Colonic mucosa (tissue), 4 donors: ENCODE measurements at regions not wholly inside any gene's neighbourhood (a gene's known extent, or its start where the extent isn't known, plus 50 kb on each side); places are given as distances from the start of the nearest gene placed in this dataset.

Experiments used
- DNase-seq: peaks from one replicate; pipeline ENCODE4 v3.0.0-alpha.2; 2020
- H3K27ac ChIP-seq: fragments of 200-600 bp; one replicate; pipeline ENCODE4 v1.8.0; 2021
- H3K27me3 ChIP-seq: fragments of 200-600 bp; one replicate; pipeline ENCODE4 v1.8.0; 2021
- H3K36me3 ChIP-seq: fragments of 200-600 bp; one replicate; pipeline ENCODE4 v1.8.0; 2021
- H3K4me1 ChIP-seq: fragments of 200-600 bp; one replicate; pipeline ENCODE4 v1.8.0; 2021; ENCODE audit warnings: mild to moderate bottlenecking
- H3K4me3 ChIP-seq: fragments of 200-600 bp; one replicate; pipeline ENCODE4 v1.8.0; 2021
- H3K9ac ChIP-seq, 2 donors: one replicate each; pipeline ENCODE4 v1.7.0; 2013; ENCODE audit warnings: control low read depth in 2 of 2, low read depth in 2 of 2, low read length in 2 of 2
- H3K9me3 ChIP-seq: fragments of 200-600 bp; one replicate; pipeline ENCODE4 v1.8.0; 2021
- CTCF ChIP-seq: fragments of 200-600 bp; IDR thresholded peaks from one replicate; pipeline ENCODE4 v1.8.0; 2022; ENCODE audit warnings: antibody characterized with exemption, mild to moderate bottlenecking
- intact Hi-C: fragments of 100-400 bp; cut with DNase I; formaldehyde crosslinking; loops from one replicate; pipeline ENCODE4 v1.14.1; 2022
- donor health status: healthy.
- donor health status: DM: no; HTN: no; CAD: no.
- donor health status: DM: no; HTN: no; CAD: no.

GRCh38 chr4:104138116-104138515 lies 356.6 kb downstream of the CXXC4 start:
- H3K36me3 ChIP-seq: no peaks in the 10 kb centered on the region
- H3K4me1 ChIP-seq: no peaks in the 10 kb centered on the region
- intact Hi-C loops: no loop called here
- no peak overlapping the region for H3K9ac ChIP-seq
- no peak for TF ChIP-seq CTCF
- no peak for DNase-seq
- H3K27me3 ChIP-seq: no peaks in the 10 kb centered on the region
- no peaks in the 10 kb centered on the region for H3K9me3 ChIP-seq
- H3K27ac ChIP-seq: no peak overlapping the region
- H3K4me3 ChIP-seq: no peak overlapping the region

- Histone ChIP-seq H3K9ac (no peak overlapping the region), H3K9me3 (no peaks in the 10 kb centered on the region), H3K27ac (no peak overlapping the region), H3K4me1 (no peaks in the 10 kb centered on the region), H3K27me3 (no peaks in the 10 kb centered on the region), H3K36me3 (no peaks in the 10 kb centered on the region), H3K4me3 (no peak overlapping the region)
- intact Hi-C loops: no loop called here
- no peak for TF ChIP-seq CTCF
- no peak for DNase-seq
Measured at GRCh38 chr4:104129243-104129642, 365.5 kb downstream of the CXXC4 start.

GRCh38 chr4:104128850-104129213 lies 365.9 kb downstream of the CXXC4 start:
- Histone ChIP-seq H3K9ac (no peak overlapping the region), H3K4me1 (no peaks in the 10 kb centered on the region), H3K4me3 (no peak overlapping the region), H3K27me3 (no peaks in the 10 kb centered on the region), H3K27ac (no peak overlapping the region), H3K9me3 (no peaks in the 10 kb centered on the region), H3K36me3 (no peaks in the 10 kb centered on the region)
- TF ChIP-seq CTCF: no peak
- DNase-seq: no peak
- intact Hi-C loops: no loop called here

- Histone ChIP-seq H3K36me3 (no peaks in the 10 kb centered on the region), H3K27me3 (no peaks in the 10 kb centered on the region), H3K9ac (no peak overlapping the region), H3K9me3 (no peaks in the 10 kb centered on the region), H3K27ac (peak overlapping the region; percentile 25), H3K4me3 (no peak overlapping the region), H3K4me1 (no peaks in the 10 kb centered on the region)
- TF ChIP-seq CTCF: no peak
- DNase-seq: no peak
- intact Hi-C loops: no loop called here
Measured at GRCh38 chr4:104128031-104128849, 366.5 kb downstream of the CXXC4 start.

GRCh38 chr4:104123021-104123420 lies 371.7 kb downstream of the CXXC4 start:
- Histone ChIP-seq H3K27ac (no peak overlapping the region), H3K27me3 (no peaks in the 10 kb centered on the region), H3K36me3 (no peaks in the 10 kb centered on the region), H3K4me3 (no peak overlapping the region), H3K9ac (no peak overlapping the region), H3K9me3 (no peaks in the 10 kb centered on the region), H3K4me1 (no peaks in the 10 kb centered on the region)
- DNase-seq: no peak
- intact Hi-C loops: no loop called here
- TF ChIP-seq CTCF: no peak
